Prostate gland (tissue), 2 donors: ENCODE measurements at regions not wholly inside any gene's neighbourhood (a gene's known extent, or its start where the extent isn't known, plus 50 kb on each side); places are given as distances from the start of the nearest gene placed in this dataset.

Source experiments
- CTCF ChIP-seq, 4 experiments: fragments of 200-600 bp in 2 of 4; fragments of 450-650 bp in 2 of 4; sonication (generic) in 2 of 4; IDR thresholded peaks; 1 replicate in 3 of 4; 2 replicates in 1 of 4; pipeline ENCODE4 v1.5.1; 2016 to 2019; ENCODE audit warnings: antibody characterized with exemption in 4 of 4, mild to moderate bottlenecking in 2 of 4, moderate library complexity in 2 of 4
- POLR2A ChIP-seq: fragments of 450-650 bp; IDR thresholded peaks from one replicate; pipeline ENCODE4 v1.6.1; 2016; ENCODE audit warnings: antibody characterized with exemption, mild to moderate bottlenecking
- POLR2AphosphoS5 ChIP-seq: sonication (generic); formaldehyde crosslinking; IDR thresholded peaks from one replicate; pipeline ENCODE4 v1.6.1; 2017; ENCODE audit warnings: antibody characterized with exemption

- TF ChIP-seq CTCF (IDR thresholded peaks at IDR 0.05) = no peak
- TF ChIP-seq POLR2A = no peak
- TF ChIP-seq POLR2AphosphoS5 = no peak
These were observed 103.0 kb upstream of the ADAMTS3 start for GRCh38 chr4:72671980-72672379.
